ENCODE measurements at regions not wholly inside any gene's neighbourhood (a gene's known extent, or its start where the extent isn't known, plus 50 kb on each side); places are given as distances from the start of the nearest gene placed in this dataset.

- no peak for TF ChIP-seq CTCF (conservative IDR thresholded peaks at IDR 0.05; ENCODE audit: low read depth, low read length)
- TF ChIP-seq EZH2 (IDR thresholded peaks at IDR 0.05; ENCODE audit: low read length, unreplicated experiment): no peak
These were observed 87.2 kb downstream of the SCGB2B2 start for GRCh38 chr19:34589730-34590129.

All from PC-3 (cell line).